ENCODE measurements at regions not wholly inside any gene's neighbourhood (a gene's known extent, or its start where the extent isn't known, plus 50 kb on each side); places are given as distances from the start of the nearest gene placed in this dataset.

- no peak overlapping the region for H3K4me3 ChIP-seq
- no peaks in the 10 kb centered on the region for H3K36me3 ChIP-seq
- H3K27ac ChIP-seq, result no peak overlapping the region
- H3K27me3 ChIP-seq, result no peaks in the 10 kb centered on the region
- TF ChIP-seq, protein P1, sequence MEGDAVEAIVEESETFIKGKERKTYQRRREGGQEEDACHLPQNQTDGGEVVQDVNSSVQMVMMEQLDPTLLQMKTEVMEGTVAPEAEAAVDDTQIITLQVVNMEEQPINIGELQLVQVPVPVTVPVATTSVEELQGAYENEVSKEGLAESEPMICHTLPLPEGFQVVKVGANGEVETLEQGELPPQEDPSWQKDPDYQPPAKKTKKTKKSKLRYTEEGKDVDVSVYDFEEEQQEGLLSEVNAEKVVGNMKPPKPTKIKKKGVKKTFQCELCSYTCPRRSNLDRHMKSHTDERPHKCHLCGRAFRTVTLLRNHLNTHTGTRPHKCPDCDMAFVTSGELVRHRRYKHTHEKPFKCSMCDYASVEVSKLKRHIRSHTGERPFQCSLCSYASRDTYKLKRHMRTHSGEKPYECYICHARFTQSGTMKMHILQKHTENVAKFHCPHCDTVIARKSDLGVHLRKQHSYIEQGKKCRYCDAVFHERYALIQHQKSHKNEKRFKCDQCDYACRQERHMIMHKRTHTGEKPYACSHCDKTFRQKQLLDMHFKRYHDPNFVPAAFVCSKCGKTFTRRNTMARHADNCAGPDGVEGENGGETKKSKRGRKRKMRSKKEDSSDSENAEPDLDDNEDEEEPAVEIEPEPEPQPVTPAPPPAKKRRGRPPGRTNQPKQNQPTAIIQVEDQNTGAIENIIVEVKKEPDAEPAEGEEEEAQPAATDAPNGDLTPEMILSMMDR (IDR thresholded peaks at IDR 0.05; ENCODE audit: low read depth, low read length), result no peak
- no peak for DNase-seq (ENCODE audit: low read depth in 1 of 2, low spot score in 1 of 2)
- no peaks in the 10 kb centered on the region for H3K9me3 ChIP-seq (ENCODE audit: low read depth)
- no peaks in the 10 kb centered on the region for H3K4me1 ChIP-seq (ENCODE audit: low read depth)
Observed at GRCh38 chr3:187996609-187997008, 157.3 kb upstream of the LPP start.

GRCh38 chr3:187997490-187997889, 156.5 kb upstream of the LPP start:
- TF ChIP-seq, protein P1 (IDR thresholded peaks at IDR 0.05; ENCODE audit: low read depth, low read length), result no peak
- Histone ChIP-seq H3K27ac (no peak overlapping the region), H3K27me3 (no peaks in the 10 kb centered on the region), H3K9me3 (ENCODE audit: low read depth) (no peaks in the 10 kb centered on the region), H3K36me3 (no peaks in the 10 kb centered on the region), H3K4me1 (ENCODE audit: low read depth) (no peaks in the 10 kb centered on the region), H3K4me3 (no peak overlapping the region)
- DNase-seq (ENCODE audit: low read depth in 1 of 2, low spot score in 1 of 2), result no peak

DNA sequence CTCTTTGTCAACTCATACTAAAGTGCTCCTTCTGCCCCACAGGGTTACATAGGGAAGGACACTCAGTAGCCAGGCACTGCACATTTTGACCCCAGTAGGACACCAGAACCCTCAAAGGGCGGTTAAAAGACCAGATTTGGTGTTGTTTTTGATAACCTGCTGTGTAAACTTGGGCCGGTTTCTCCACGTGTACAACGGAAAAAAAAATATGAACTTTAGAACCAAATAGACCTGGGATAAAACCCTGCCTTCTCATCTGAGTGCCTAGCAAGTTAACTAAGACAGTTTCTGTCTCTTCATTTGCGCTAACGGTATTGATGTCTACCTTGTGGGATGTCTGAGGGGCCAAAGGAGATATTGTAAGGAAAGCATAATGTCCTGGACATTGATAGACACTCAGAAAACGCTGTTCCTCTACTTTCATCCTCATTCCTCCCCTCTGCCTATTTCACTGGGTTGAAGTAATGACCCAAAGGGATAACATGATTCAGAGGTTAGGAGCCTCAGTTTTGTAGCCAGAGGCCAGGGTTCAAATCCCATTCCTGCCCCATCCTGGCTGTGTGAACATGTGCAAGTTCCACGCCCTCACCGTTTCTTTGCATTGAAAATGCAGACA, 155.9 kb upstream of the LPP start:
- H3K9me3 ChIP-seq (ENCODE audit: low read depth), result no peaks in the 10 kb centered on the region
- H3K36me3 ChIP-seq, result no peaks in the 10 kb centered on the region
- no peaks in the 10 kb centered on the region for H3K27me3 ChIP-seq
- TF ChIP-seq, protein P1 (IDR thresholded peaks at IDR 0.05; ENCODE audit: low read depth, low read length), result no peak
- H3K4me1 ChIP-seq (ENCODE audit: low read depth), result no peaks in the 10 kb centered on the region
- H3K4me3 ChIP-seq, result no peak overlapping the region
- H3K27ac ChIP-seq, result no peak overlapping the region
- DNase-seq (ENCODE audit: low read depth in 1 of 2, low spot score in 1 of 2), result no peak

DNA sequence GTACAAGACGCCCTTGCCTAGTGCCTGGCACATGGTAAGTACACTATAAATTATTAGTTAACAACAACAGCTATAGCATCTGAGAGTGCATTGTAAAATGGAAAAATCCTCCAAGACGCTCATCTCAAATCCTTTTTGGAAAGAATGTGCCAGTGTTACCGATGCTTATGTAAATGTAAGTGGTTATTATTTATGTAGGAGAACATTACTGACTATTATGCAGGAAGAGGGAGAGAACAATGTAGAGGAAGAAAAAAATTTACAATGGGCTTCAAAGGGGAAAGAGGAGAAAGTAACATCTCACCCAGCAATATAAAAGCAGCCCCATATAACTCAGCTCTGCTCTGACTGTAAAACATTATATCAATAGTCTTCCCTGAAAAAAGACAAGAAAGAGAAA, 155.3 kb upstream of the LPP start:
- Histone ChIP-seq H3K9me3 (ENCODE audit: low read depth) (no peaks in the 10 kb centered on the region), H3K27ac (no peak overlapping the region), H3K4me3 (no peak overlapping the region), H3K27me3 (no peaks in the 10 kb centered on the region), H3K4me1 (ENCODE audit: low read depth) (no peaks in the 10 kb centered on the region), H3K36me3 (no peaks in the 10 kb centered on the region)
- TF ChIP-seq, protein P1 (IDR thresholded peaks at IDR 0.05; ENCODE audit: low read depth, low read length), result no peak
- no peak for DNase-seq (ENCODE audit: low read depth in 1 of 2, low spot score in 1 of 2)

DNA sequence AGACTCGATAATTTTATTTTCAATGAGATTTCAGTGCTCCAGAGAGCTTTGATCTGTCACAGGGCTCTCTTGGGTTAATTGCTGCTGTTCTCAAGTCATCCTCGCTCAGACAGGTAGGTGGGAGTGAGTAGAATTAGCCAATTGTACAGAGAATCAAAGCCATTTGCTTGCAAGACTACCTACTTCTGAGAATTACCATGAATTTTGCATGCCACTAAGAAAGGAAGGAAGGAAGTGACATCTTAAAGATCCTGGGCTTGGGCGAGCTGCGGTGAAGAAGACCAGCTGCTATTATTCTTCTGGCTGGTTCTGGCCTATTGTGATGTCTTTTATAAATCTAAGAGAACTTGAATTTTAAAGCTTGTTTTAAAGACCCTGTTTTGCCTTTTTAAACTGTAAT, 154.1 kb upstream of the LPP start:
- H3K9me3 ChIP-seq (ENCODE audit: low read depth), result no peaks in the 10 kb centered on the region
- TF ChIP-seq, protein P1 (IDR thresholded peaks at IDR 0.05; ENCODE audit: low read depth, low read length), result no peak
- no peaks in the 10 kb centered on the region for H3K36me3 ChIP-seq
- no peaks in the 10 kb centered on the region for H3K27me3 ChIP-seq
- H3K27ac ChIP-seq, result no peak overlapping the region
- no peak overlapping the region for H3K4me3 ChIP-seq
- H3K4me1 ChIP-seq (ENCODE audit: low read depth), result no peaks in the 10 kb centered on the region
- DNase-seq (ENCODE audit: low read depth in 1 of 2, low spot score in 1 of 2), result no peak

All from cardiac muscle cell (in vitro differentiated cells and primary cell).